ENCODE measurements at regions not wholly inside any gene's neighbourhood (a gene's known extent, or its start where the extent isn't known, plus 50 kb on each side); places are given as distances from the start of the nearest gene placed in this dataset.

DNA sequence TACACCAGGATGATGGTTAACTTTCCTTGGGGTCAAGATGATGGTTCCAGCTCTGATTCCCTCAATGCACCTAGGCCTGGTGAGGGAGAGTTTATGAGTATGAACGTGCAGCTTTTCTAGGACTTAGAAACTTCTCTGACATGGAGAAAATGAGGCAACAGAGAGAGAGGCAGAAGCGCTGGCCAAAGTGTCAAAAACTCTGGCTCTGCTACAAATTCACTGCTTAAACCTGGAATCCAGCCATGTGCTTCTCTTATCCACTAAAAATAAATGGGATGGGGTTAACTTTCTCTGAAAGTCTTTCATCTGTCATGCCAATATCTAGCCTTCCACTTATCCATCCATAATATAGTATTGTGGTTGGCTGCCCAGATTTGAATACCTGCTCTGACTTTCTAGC lies 568.7 kb downstream of the MED13L start:
- no peak overlapping the region for H3K4me2 ChIP-seq (ENCODE audit: insufficient read depth in 1 of 2, low read depth in 2 of 2, low read length in 2 of 2)
- H3K14ac ChIP-seq (ENCODE audit: insufficient read length): no peak overlapping the region
- H2BK5ac ChIP-seq (ENCODE audit: low read depth, low read length): no peak overlapping the region
- no peak overlapping the region for H2BK12ac ChIP-seq (ENCODE audit: low read depth, low read length)
- H3K27ac ChIP-seq (ENCODE audit: low read depth, low read length): no peak overlapping the region
- no peak overlapping the region for H3K18ac ChIP-seq (ENCODE audit: extremely low read depth, low read length)
- peaks cover 0 to 3% of the 10 kb centered on the region in 2 experiments; a peak in 1 of 4 replicates for H3K9me3 ChIP-seq (ENCODE audit: insufficient read depth in 2 of 2, low read depth in 1 of 2, low read length in 1 of 2)
- H2BK120ac ChIP-seq (replicated peaks; ENCODE audit: low read depth, low read length): no peak overlapping the region
- FAIRE-seq (no peak), DNase-seq (ENCODE audit: low read depth in 1 of 2, low spot score in 2 of 2) (no peak)
- H3K4me1 ChIP-seq (replicated peaks in 1 of 4; ENCODE audit: control insufficient read depth in 3 of 4, insufficient read depth in 4 of 4, low read length in 3 of 4): no peaks in the 10 kb centered on the region
- no peak overlapping the region for H3K23ac ChIP-seq (ENCODE audit: insufficient read length)
- ChIA-PET POLR2A (ENCODE audit: partially characterized antibody) (no interaction called here), CTCF (ENCODE audit: partially characterized antibody) (no interaction called here)
- H3K4me3 ChIP-seq (ENCODE audit: extremely low read depth in 1 of 4, insufficient read depth in 2 of 4, low read depth in 3 of 4, low read length in 4 of 4): no peak overlapping the region
- H4K5ac ChIP-seq (ENCODE audit: insufficient read length, low read depth, low read length): no peak overlapping the region
- H2BK20ac ChIP-seq (ENCODE audit: low read length): no peak overlapping the region
- no peak overlapping the region for H4K91ac ChIP-seq (replicated peaks; ENCODE audit: insufficient read length, low read length)
- no peaks in the 10 kb centered on the region for H3K36me3 ChIP-seq (ENCODE audit: control insufficient read depth in 2 of 4, insufficient read depth in 4 of 4, low read length in 3 of 4)
- no peak overlapping the region for H3K56ac ChIP-seq (replicated peaks; ENCODE audit: insufficient read length, low read depth, low read length)
- peaks cover 4% of the 10 kb centered on the region; the same call in 1 of the 2 replicates for H3K23me2 ChIP-seq (ENCODE audit: low read depth, low read length)
- H2BK15ac ChIP-seq (ENCODE audit: low read length): no peak overlapping the region
- no peaks in the 10 kb centered on the region for H3K79me1 ChIP-seq (ENCODE audit: low read depth, low read length)
- H3K9ac ChIP-seq (replicated peaks in 1 of 4; ENCODE audit: extremely low read depth in 1 of 4, low read depth in 3 of 4, low read length in 3 of 4): no peak overlapping the region
- no peak overlapping the region for H2AFZ ChIP-seq (ENCODE audit: low read length)
- no peaks in the 10 kb centered on the region for H3K79me2 ChIP-seq (ENCODE audit: control insufficient read depth in 1 of 2, insufficient read depth in 2 of 2, low read length in 2 of 2)
- no peaks in the 10 kb centered on the region for H3K27me3 ChIP-seq (replicated peaks in 1 of 4; ENCODE audit: control insufficient read depth in 3 of 4, extremely low read depth in 1 of 4, insufficient read depth in 3 of 4, low read length in 3 of 4)
- no peaks in the 10 kb centered on the region for H4K20me1 ChIP-seq (replicated peaks in 1 of 2; ENCODE audit: control insufficient read depth in 1 of 2, insufficient read depth in 2 of 2, low read length in 2 of 2)
- no peak overlapping the region for H4K8ac ChIP-seq (ENCODE audit: extremely low read depth, insufficient read depth, low read length)
- TF ChIP-seq, protein P1, sequence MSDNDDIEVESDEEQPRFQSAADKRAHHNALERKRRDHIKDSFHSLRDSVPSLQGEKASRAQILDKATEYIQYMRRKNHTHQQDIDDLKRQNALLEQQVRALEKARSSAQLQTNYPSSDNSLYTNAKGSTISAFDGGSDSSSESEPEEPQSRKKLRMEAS (IDR thresholded peaks at IDR 0.05): no peak
- TF ChIP-seq, protein P2, sequence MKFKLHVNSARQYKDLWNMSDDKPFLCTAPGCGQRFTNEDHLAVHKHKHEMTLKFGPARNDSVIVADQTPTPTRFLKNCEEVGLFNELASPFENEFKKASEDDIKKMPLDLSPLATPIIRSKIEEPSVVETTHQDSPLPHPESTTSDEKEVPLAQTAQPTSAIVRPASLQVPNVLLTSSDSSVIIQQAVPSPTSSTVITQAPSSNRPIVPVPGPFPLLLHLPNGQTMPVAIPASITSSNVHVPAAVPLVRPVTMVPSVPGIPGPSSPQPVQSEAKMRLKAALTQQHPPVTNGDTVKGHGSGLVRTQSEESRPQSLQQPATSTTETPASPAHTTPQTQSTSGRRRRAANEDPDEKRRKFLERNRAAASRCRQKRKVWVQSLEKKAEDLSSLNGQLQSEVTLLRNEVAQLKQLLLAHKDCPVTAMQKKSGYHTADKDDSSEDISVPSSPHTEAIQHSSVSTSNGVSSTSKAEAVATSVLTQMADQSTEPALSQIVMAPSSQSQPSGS (IDR thresholded peaks at IDR 0.05; ENCODE audit: low read length): no peak
- TF ChIP-seq RXRA (IDR thresholded peaks at IDR 0.05; ENCODE audit: insufficient read depth, low read depth, low read length) (no peak), TBP (IDR thresholded peaks at IDR 0.05; ENCODE audit: low read depth, low read length) (no peak), SAP30 (IDR thresholded peaks at IDR 0.05; ENCODE audit: insufficient read depth, insufficient replicate concordance, low read length) (no peak), ZNF274 (IDR thresholded peaks at IDR 0.05; ENCODE audit: borderline replicate concordance, extremely low read depth, low read length) (no peak), POLR2A (IDR thresholded peaks at IDR 0.05; ENCODE audit: control extremely low read depth in 1 of 2, low read depth in 2 of 2, low read length in 2 of 2) (no peak), CEBPB (IDR thresholded peaks at IDR 0.05; ENCODE audit: low read depth, low read length) (no peak), GABPA (IDR thresholded peaks at IDR 0.05; ENCODE audit: borderline replicate concordance, insufficient read depth, low read length) (no peak), GTF2F1 (IDR thresholded peaks at IDR 0.05; ENCODE audit: borderline replicate concordance, low read depth, low read length) (no peak), MAFK (IDR thresholded peaks at IDR 0.05; ENCODE audit: low read depth, low read length) (no peak)
- 83% methylated on average over 2 of the region's 2 CpGs; no CpG with 5 or more reads in 1 of the 2 experiments for WGBS, 2 experiments (ENCODE audit: extremely low coverage in 1 of 2, insufficient coverage in 1 of 2, insufficient read length in 1 of 2, insufficient replicate concordance in 2 of 2, low coverage in 1 of 2, low lambda C conversion rate in 2 of 2, missing lambda C conversion rate in 1 of 2)
- no peak overlapping the region for H2AK5ac ChIP-seq (ENCODE audit: low read depth, low read length)
- no peak overlapping the region for H3K4ac ChIP-seq (replicated peaks; ENCODE audit: insufficient read length, low read depth, low read length)

Data from H1 (cell line).